K562 (cell line): ENCODE measurements at regions not wholly inside any gene's neighbourhood (a gene's known extent, or its start where the extent isn't known, plus 50 kb on each side); places are given as distances from the start of the nearest gene placed in this dataset.

Source experiments
- ATAC-seq: fragments of 200-7000 bp; cut with Tn5 transposase; 3 replicates; pipeline ENCODE4 v1.9.1; 2020; ENCODE audit warnings: moderate library complexity
- BruUV-seq: library from RNA; stranded (reverse); fragments of 400-500 nt; replicated peaks from 2 replicates; lab custom pipeline; 2021; lab: Mats Ljungman, UMichigan
- CTCF ChIA-PET: fragments of 300-600 bp; formaldehyde crosslinking; extraction: SDS; loops from one replicate; lab custom pipeline; 2021; ENCODE audit warnings: low intra/inter-chr PET ratio; lab: Yijun Ruan, JAX
- POLR2A ChIA-PET: fragments of 300-600, 350-650 bp; sonication (Branson Sonifier 250); formaldehyde crosslinking; extraction: SDS; loops from one replicate; lab custom pipeline; 2021; ENCODE audit warnings: antibody characterized with exemption, inconsistent platforms; lab: Yijun Ruan, JAX
- DNase-seq, 4 experiments: peaks; one replicate each; pipeline versions ENCODE4 v3.0.0 to v3.0.0-alpha.2; 2011 to 2018; ENCODE audit warnings: low spot score in 3 of 4, mixed read lengths in 3 of 4; ENCODE audit errors: extremely low read depth in 1 of 4
- FAIRE-seq: peaks from 2 replicates; lab custom pipeline; 2011; peaks lifted over from hg19 to GRCh38; lab: Jason Lieb, UNC
- H2AFZ ChIP-seq: 2 replicates; pipeline ENCODE4 v1.6.0; 2011; ENCODE audit warnings: low read depth, low read length, control low read depth, inconsistent platforms
- H3K27ac ChIP-seq: fragments of 200-600 bp; 3 replicates; pipeline ENCODE4 v1.8.0; 2011; ENCODE audit warnings: low read depth, mild to moderate bottlenecking, control low read depth, inconsistent platforms, low read length, moderate library complexity, mixed read lengths; ENCODE audit errors: extremely low read depth
- H3K27me3 ChIP-seq, 2 experiments: fragments of 300-600 bp in 1 of 2; 2 replicates in 1 of 2; 3 replicates in 1 of 2; pipeline versions ENCODE4 v1.6.0 to v1.8.0; 2011; ENCODE audit warnings: inconsistent platforms in 2 of 2, low read length in 2 of 2, mild to moderate bottlenecking in 1 of 2, mixed read lengths in 1 of 2, moderate library complexity in 1 of 2; ENCODE audit not compliant: control insufficient read depth in 2 of 2, insufficient read depth in 2 of 2
- H3K36me3 ChIP-seq: fragments of 300-600 bp; 3 replicates; pipeline ENCODE4 v1.8.0; 2011; ENCODE audit warnings: mild to moderate bottlenecking, low read length, inconsistent platforms; ENCODE audit not compliant: control insufficient read depth, insufficient read depth
- H3K4me1 ChIP-seq, 2 experiments: fragments of 200-600 bp in 1 of 2; replicated peaks in 1 of 2; 2 replicates in 1 of 2; 3 replicates in 1 of 2; pipeline versions ENCODE4 v1.5.1 to v1.8.0; 2011; ENCODE audit warnings: inconsistent platforms in 2 of 2, low read length in 2 of 2, mild to moderate bottlenecking in 1 of 2, mixed read lengths in 1 of 2, moderate library complexity in 1 of 2; ENCODE audit not compliant: control insufficient read depth in 2 of 2, insufficient read depth in 2 of 2
- H3K4me2 ChIP-seq: 2 replicates; pipeline ENCODE4 v1.6.1; 2011; ENCODE audit warnings: low read length, control low read depth, inconsistent platforms, mixed read lengths; ENCODE audit not compliant: insufficient read depth
- H3K4me3 ChIP-seq: fragments of 200-600 bp; sonication (generic), shearing (Covaris generic); 2 replicates; pipeline ENCODE4 v1.5.1; 2016; ENCODE audit warnings: control low read depth, inconsistent platforms
- H3K79me2 ChIP-seq: fragments of 200-600 bp; 3 replicates; pipeline ENCODE4 v1.8.0; 2011; ENCODE audit warnings: low read length, inconsistent platforms; ENCODE audit not compliant: control insufficient read depth, insufficient read depth
- H3K9ac ChIP-seq, 2 experiments: 2 replicates each; pipeline versions ENCODE4 v1.6.0 to v1.6.1; 2011; ENCODE audit warnings: low read depth in 2 of 2, low read length in 2 of 2, control low read depth in 1 of 2, inconsistent platforms in 1 of 2, mild to moderate bottlenecking in 1 of 2, mixed read lengths in 1 of 2; ENCODE audit not compliant: insufficient read depth in 1 of 2
- H3K9me1 ChIP-seq: one replicate; pipeline ENCODE4 v1.6.0; 2011; ENCODE audit warnings: inconsistent platforms, mild to moderate bottlenecking, low read length, moderate library complexity; ENCODE audit not compliant: control insufficient read depth, insufficient read depth
- H3K9me3 ChIP-seq: replicated peaks from 2 replicates; pipeline ENCODE4 v1.5.1; 2011; ENCODE audit warnings: low read depth, low read length, inconsistent platforms; ENCODE audit not compliant: control insufficient read depth, insufficient read depth
- H4K20me1 ChIP-seq: replicated peaks from 2 replicates; pipeline ENCODE4 v1.6.1; 2011; ENCODE audit warnings: low read length, inconsistent platforms, mixed read lengths; ENCODE audit not compliant: control insufficient read depth, insufficient read depth
- FOXK1 ChIP-seq: sonication (generic); formaldehyde crosslinking; IDR thresholded peaks from 2 replicates; pipeline ENCODE4 v1.8.0; 2022; ENCODE audit warnings: missing genetic modification reagents, mild to moderate bottlenecking, borderline replicate concordance
- MTA3 ChIP-seq: fragments of 450-650 bp; formaldehyde crosslinking; IDR thresholded peaks from 2 replicates; pipeline ENCODE4 v1.6.1; 2017; ENCODE audit warnings: mild to moderate bottlenecking, borderline replicate concordance
- POLR2AphosphoS5 ChIP-seq: IDR thresholded peaks from 2 replicates; pipeline ENCODE4 v1.6.1; 2011; ENCODE audit warnings: mild to moderate bottlenecking, low read depth, low read length, moderate library complexity; ENCODE audit not compliant: control insufficient read depth, insufficient read depth
- POLR3A ChIP-seq: IDR thresholded peaks from 2 replicates; pipeline ENCODE4 v1.6.1; 2011; ENCODE audit warnings: borderline replicate concordance, mild to moderate bottlenecking, moderate library complexity; ENCODE audit not compliant: insufficient read length, insufficient read depth; ENCODE audit errors: extremely low read depth
- RBM22 ChIP-seq: fragments of 200-400 bp; formaldehyde crosslinking; IDR thresholded peaks from 2 replicates; pipeline ENCODE4 v1.6.1; 2018; ENCODE audit warnings: low read length, low read depth; ENCODE audit not compliant: poor library complexity, severe bottlenecking
- RREB1 ChIP-seq: fragments of 250-450 bp; sonication (Bioruptor Pico); IDR thresholded peaks from 2 replicates; pipeline ENCODE4 v1.4.0; 2020
- SIX5 ChIP-seq, 2 experiments: IDR thresholded peaks; 2 replicates each; pipeline ENCODE4 v1.6.1; 2011; ENCODE audit warnings: low read length in 2 of 2, borderline replicate concordance in 1 of 2, low read depth in 1 of 2, mild to moderate bottlenecking in 1 of 2, moderate library complexity in 1 of 2; ENCODE audit not compliant: insufficient read depth in 1 of 2
- TSC22D4 ChIP-seq: fragments of 450-650 bp; IDR thresholded peaks from 2 replicates; pipeline ENCODE4 v1.6.1; 2016; ENCODE audit warnings: missing genetic modification characterization, missing biosample characterization, control low read depth
- ZNF143 ChIP-seq: sonication (generic); formaldehyde crosslinking; IDR thresholded peaks from 2 replicates; pipeline ENCODE4 v1.9.0; 2022; ENCODE audit warnings: mild to moderate bottlenecking, missing genetic modification reagents
- ZNF780A ChIP-seq: fragments of 250-450 bp; sonication (Bioruptor Pico); IDR thresholded peaks from 2 replicates; pipeline ENCODE4 v1.5.0; 2021; ENCODE audit warnings: mild to moderate bottlenecking
- ZSCAN32 ChIP-seq: fragments of 450-650 bp; formaldehyde crosslinking; IDR thresholded peaks from 2 replicates; pipeline ENCODE4 v1.4.0; 2020; ENCODE audit warnings: mild to moderate bottlenecking, moderate library complexity
- in situ Hi-C: fragments of 300-500 bp; cut with MboI; formaldehyde crosslinking; loops from 4 replicates; pipeline ENCODE4 v1.15.0; 2018; ENCODE audit warnings: inconsistent platforms, mixed read lengths
- intact Hi-C: fragments of 100-400 bp; cut with micrococcal nuclease; formaldehyde crosslinking; loops from 2 replicates; pipeline ENCODE4 v1.14.2; 2022
- TF ChIP-seq, protein P1 (sequence below): fragments of 450-650 bp; formaldehyde crosslinking; IDR thresholded peaks from 2 replicates; pipeline ENCODE4 v1.4.0; 2022; ENCODE audit warnings: missing genetic modification characterization

GRCh38 chr7:52973126-52973525 is 62.3 kb upstream of the POM121L12 start:
- Histone ChIP-seq H3K9me1 (no peaks in the 10 kb centered on the region), H4K20me1 (no peaks in the 10 kb centered on the region), H3K4me2 (no peak overlapping the region), H3K4me3 (no peak overlapping the region), H3K79me2 (no peaks in the 10 kb centered on the region), H3K4me1 (no peaks in the 10 kb centered on the region), H3K36me3 (no peaks in the 10 kb centered on the region), H2AFZ (no peak overlapping the region), H3K9ac (no peak overlapping the region), H3K27me3 (no peaks in the 10 kb centered on the region), H3K27ac (no peak overlapping the region), H3K9me3 (no peaks in the 10 kb centered on the region)
- CTCF ChIA-PET, result no interaction called here
- no peak for ATAC-seq
- in situ Hi-C loops (no loop called here), intact Hi-C loops (no loop called here)
- POLR2A ChIA-PET, result no interaction called here
- DNase-seq, result no peak
- no TSS peak for BruUV-seq
- no peak for FAIRE-seq
- no peak for TF ChIP-seq RREB1 (CRISPR knock-in tag)
- TF ChIP-seq SIX5 (IDR thresholded peaks at IDR 0.05; ENCODE audit: borderline replicate concordance in 1 of 2, insufficient read depth in 1 of 2, low read depth in 1 of 2, low read length in 2 of 2), result no peak
- no peak for TF ChIP-seq RBM22
- TF ChIP-seq ZSCAN32 (CRISPR knock-in tag), result no peak
- no peak for TF ChIP-seq TSC22D4
- no peak for TF ChIP-seq ZNF143 (CRISPR knock-in tag)
- TF ChIP-seq, protein P1, sequence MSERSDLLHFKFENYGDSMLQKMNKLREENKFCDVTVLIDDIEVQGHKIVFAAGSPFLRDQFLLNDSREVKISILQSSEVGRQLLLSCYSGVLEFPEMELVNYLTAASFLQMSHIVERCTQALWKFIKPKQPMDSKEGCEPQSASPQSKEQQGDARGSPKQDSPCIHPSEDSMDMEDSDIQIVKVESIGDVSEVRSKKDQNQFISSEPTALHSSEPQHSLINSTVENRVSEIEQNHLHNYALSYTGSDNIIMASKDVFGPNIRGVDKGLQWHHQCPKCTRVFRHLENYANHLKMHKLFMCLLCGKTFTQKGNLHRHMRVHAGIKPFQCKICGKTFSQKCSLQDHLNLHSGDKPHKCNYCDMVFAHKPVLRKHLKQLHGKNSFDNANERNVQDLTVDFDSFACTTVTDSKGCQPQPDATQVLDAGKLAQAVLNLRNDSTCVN (CRISPR knock-in tag), result no peak
- TF ChIP-seq ZNF780A, result no peak
- TF ChIP-seq FOXK1 (CRISPR knock-in tag), result no peak
- TF ChIP-seq MTA3, result no peak
- TF ChIP-seq POLR2AphosphoS5, result no peak
- no peak for TF ChIP-seq POLR3A
